GM23338 (cell line): ENCODE measurements at regions not wholly inside any gene's neighbourhood (a gene's known extent, or its start where the extent isn't known, plus 50 kb on each side); places are given as distances from the start of the nearest gene placed in this dataset.
"Not testable (repeated sequence)": the region's sequence is repeated elsewhere in the genome, so short reads cannot be mapped to it uniquely, and the experiment has no call there.

ENCODE experiments used
- ATAC-seq: fragments of 200-7000 bp; cut with Tn5 transposase; 3 replicates; pipeline ENCODE4 v1.9.1; 2020
- DNase-seq: peaks from one replicate; pipeline ENCODE4 v3.0.0-alpha.2; 2015; ENCODE audit warnings: low spot score
- H2AFZ ChIP-seq: fragments of 200-600 bp; sonication (generic); 2 replicates; pipeline ENCODE4 v1.8.0; 2016; ENCODE audit warnings: antibody characterized with exemption, mild to moderate bottlenecking, moderate library complexity
- H3F3A ChIP-seq: fragments of 200-600 bp; sonication (generic); replicated peaks from 2 replicates; pipeline ENCODE4 v1.8.0; 2017; ENCODE audit warnings: antibody characterized with exemption, mixed run types, low read depth
- H3K27ac ChIP-seq: fragments of 200-600 bp; sonication (generic); 2 replicates; pipeline ENCODE4 v1.6.1; 2016; ENCODE audit warnings: low read depth
- H3K27me3 ChIP-seq: fragments of 200-600 bp; sonication (generic); 2 replicates; pipeline ENCODE4 v1.8.0; 2016; ENCODE audit warnings: mild to moderate bottlenecking, mixed run types, moderate library complexity; ENCODE audit not compliant: insufficient read depth
- H3K36me3 ChIP-seq: fragments of 200-600 bp; sonication (generic); 2 replicates; pipeline ENCODE4 v1.8.0; 2016; ENCODE audit warnings: mild to moderate bottlenecking; ENCODE audit not compliant: insufficient read depth
- H3K4me1 ChIP-seq: fragments of 200-600 bp; sonication (generic); 2 replicates; pipeline ENCODE4 v1.8.0; 2016; ENCODE audit warnings: mild to moderate bottlenecking, moderate library complexity; ENCODE audit not compliant: insufficient read depth
- H3K4me2 ChIP-seq: fragments of 200-600 bp; sonication (generic); 2 replicates; pipeline ENCODE4 v1.7.1; 2017; ENCODE audit warnings: mixed run types
- H3K4me3 ChIP-seq: fragments of 200-600 bp; sonication (generic); 2 replicates; pipeline ENCODE4 v1.6.1; 2016; ENCODE audit warnings: mixed run types
- H3K79me2 ChIP-seq: fragments of 200-600 bp; sonication (generic); replicated peaks from 2 replicates; pipeline ENCODE4 v1.8.0; 2017; ENCODE audit warnings: mild to moderate bottlenecking; ENCODE audit not compliant: insufficient read depth
- H3K9me2 ChIP-seq: fragments of 200-600 bp; sonication (generic); 2 replicates; pipeline ENCODE4 v1.8.0; 2017; ENCODE audit not compliant: insufficient read depth
- H4K20me1 ChIP-seq: fragments of 200-600 bp; sonication (generic); replicated peaks from 2 replicates; pipeline ENCODE4 v1.8.0; 2017; ENCODE audit warnings: mild to moderate bottlenecking; ENCODE audit not compliant: insufficient read depth
- H3K27ac Mint-ChIP-seq: 2 replicates; pipeline ENCODE4 v1.8.0; 2020; ENCODE audit warnings: inconsistent platforms, mild to moderate bottlenecking, moderate library complexity, mixed read lengths
- H3K27me3 Mint-ChIP-seq: 3 replicates; pipeline ENCODE4 v1.8.0; 2022; ENCODE audit warnings: low read depth, mild to moderate bottlenecking, moderate library complexity, mixed read lengths, inconsistent platforms; ENCODE audit not compliant: insufficient read depth, poor library complexity
- H3K36me3 Mint-ChIP-seq: 3 replicates; pipeline ENCODE4 v1.8.0; 2021; ENCODE audit warnings: low read depth, mild to moderate bottlenecking, inconsistent platforms, moderate library complexity, mixed read lengths
- H3K4me1 Mint-ChIP-seq: 3 replicates; pipeline ENCODE4 v1.8.0; 2020; ENCODE audit warnings: mild to moderate bottlenecking, inconsistent platforms, mixed read lengths
- H3K4me3 Mint-ChIP-seq: 3 replicates; pipeline ENCODE4 v1.8.0; 2021; ENCODE audit warnings: moderate library complexity, mild to moderate bottlenecking, inconsistent platforms, mixed read lengths
- H3K9me3 Mint-ChIP-seq: 3 replicates; pipeline ENCODE4 v1.8.0; 2020; ENCODE audit warnings: moderate library complexity, mild to moderate bottlenecking, inconsistent platforms, mixed read lengths

- H3K79me2 ChIP-seq, ATAC-seq, H3K27me3 ChIP-seq, H3K4me3 Mint-ChIP-seq, H3K9me2 ChIP-seq, H4K20me1 ChIP-seq, H2AFZ ChIP-seq, H3K4me1 Mint-ChIP-seq, H3K4me3 ChIP-seq, H3K36me3 ChIP-seq, H3K27ac Mint-ChIP-seq, H3F3A ChIP-seq, DNase-seq, H3K4me1 ChIP-seq, H3K27ac ChIP-seq, H3K36me3 Mint-ChIP-seq, H3K27me3 Mint-ChIP-seq, H3K4me2 ChIP-seq: not testable (repeated sequence)
- H3K9me3 Mint-ChIP-seq, result peaks cover 59% of the 10 kb centered on the region
These were observed 350.9 kb downstream of the SPIN4 start for GRCh38 chrX:63000196-63000595.
